ENCODE measurements at regions not wholly inside any gene's neighbourhood (a gene's known extent, or its start where the extent isn't known, plus 50 kb on each side); places are given as distances from the start of the nearest gene placed in this dataset.

DNA sequence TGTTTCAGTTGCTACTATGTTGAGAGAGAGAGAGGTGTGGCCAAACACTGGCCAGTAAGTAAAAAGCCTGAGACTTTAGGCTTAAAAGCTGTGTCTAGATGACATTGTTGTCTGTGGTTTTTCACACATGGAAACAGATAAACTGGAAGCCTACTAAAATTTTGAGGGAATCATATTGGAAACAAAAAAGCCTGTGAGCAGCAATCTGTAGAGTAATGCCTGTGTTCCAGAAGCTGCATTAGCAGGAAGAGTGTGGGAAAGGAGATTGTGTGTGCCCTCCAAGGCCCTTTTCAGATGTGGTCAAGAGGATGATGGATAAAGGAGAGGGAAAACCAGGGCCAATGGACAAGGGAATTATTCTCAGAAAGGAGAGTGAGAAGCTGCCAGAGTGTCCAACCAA lies 236.3 kb upstream of the SPRED2 start (continued):
- TF ChIP-seq BCL6B (tag by site-specific recombination; IDR thresholded peaks at IDR 0.05) (no peak), YY1 (tag by site-specific recombination; IDR thresholded peaks at IDR 0.05) (no peak), IKZF3 (tag by site-specific recombination; IDR thresholded peaks at IDR 0.05) (no peak), ZNF626 (tag by site-specific recombination; IDR thresholded peaks at IDR 0.05) (0 out of 2 replicates have a peak, but pooled peaks have one; percentile 41), KLF10 (tag by site-specific recombination; IDR thresholded peaks at IDR 0.05) (no peak), ZBTB48 (tag by site-specific recombination; IDR thresholded peaks at IDR 0.05) (no peak), MZF1 (tag by site-specific recombination; IDR thresholded peaks at IDR 0.05; ENCODE audit: borderline replicate concordance) (no peak), ZBTB1 (tag by site-specific recombination; IDR thresholded peaks at IDR 0.05) (no peak), ZNF610 (tag by site-specific recombination; IDR thresholded peaks at IDR 0.05; ENCODE audit: borderline replicate concordance) (0 out of 2 replicates have a peak, but pooled peaks have one; percentile 23), ZNF660 (tag by site-specific recombination; IDR thresholded peaks at IDR 0.05) (no peak), ZNF391 (tag by site-specific recombination; IDR thresholded peaks at IDR 0.05; ENCODE audit: borderline replicate concordance, low read depth) (no peak), ZNF16 (tag by site-specific recombination; IDR thresholded peaks at IDR 0.05; ENCODE audit: low read depth) (no peak), YY2 (tag by site-specific recombination; IDR thresholded peaks at IDR 0.05) (no peak), MYNN (tag by site-specific recombination; IDR thresholded peaks at IDR 0.05; ENCODE audit: borderline replicate concordance) (no peak)

DNA sequence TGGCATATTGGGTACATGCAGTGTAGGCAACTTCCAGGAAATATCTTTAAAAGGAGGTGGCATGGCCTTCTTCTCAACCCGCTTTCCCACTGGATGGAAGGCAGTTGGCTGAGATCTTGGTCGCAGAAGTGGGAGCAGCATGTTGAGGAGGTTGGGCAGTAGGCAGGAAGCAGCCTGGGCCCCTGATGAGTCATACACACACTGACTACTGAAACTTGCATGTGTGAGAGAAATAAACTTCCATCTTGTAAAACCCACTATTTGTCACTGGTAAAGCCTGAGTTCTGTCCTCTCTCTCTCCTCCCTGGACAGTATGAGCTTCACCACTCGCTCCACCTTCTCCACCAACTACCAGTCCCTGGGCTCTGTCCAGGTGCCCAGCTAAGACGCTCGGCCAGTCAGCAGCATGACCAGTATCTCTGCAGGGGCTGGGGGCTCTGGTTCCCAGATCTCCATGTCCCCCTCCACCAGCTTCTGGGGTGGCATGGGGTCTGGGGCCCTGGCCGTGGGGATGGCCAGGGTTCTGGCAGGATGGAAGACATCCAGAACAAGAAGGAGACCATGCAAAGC lies 233.8 kb upstream of the SPRED2 start:
- ChIA-PET CTCF (interaction anchor here (0.5 kb wide), 1 partner anchor 33 kb away, joined by 3 read pairs; no protein-coding TSS in a partner anchor), POLR2A (no interaction called here)

DNA sequence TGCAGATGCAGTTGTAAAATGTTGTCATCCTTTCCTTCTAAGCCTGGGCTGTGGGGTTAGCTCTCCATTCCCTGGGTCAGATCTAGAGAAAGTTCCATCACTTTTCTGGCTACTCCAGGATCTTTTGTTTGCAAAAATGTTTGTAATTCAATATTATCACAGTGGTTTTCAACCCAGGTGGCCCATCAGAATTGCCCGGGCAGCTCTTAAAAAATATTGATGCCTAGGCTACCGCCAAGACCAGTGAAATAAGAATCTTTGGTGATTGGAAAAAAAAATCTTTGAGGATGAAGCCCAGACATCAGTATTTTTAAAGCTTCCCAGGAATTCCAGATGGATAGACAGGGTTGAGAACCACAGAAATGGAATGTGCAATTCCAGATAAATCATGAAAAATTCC lies 232.5 kb upstream of the SPRED2 start:
- POLR2A ChIA-PET = no interaction called here
- CTCF ChIA-PET = interaction anchor here (0.6 to 1.7 kb wide), 4 partner anchors 11 to 801 kb away, joined by 3 to 4 read pairs (median 4); no protein-coding TSS in a partner anchor
- TF ChIP-seq ZNF600 (tag by site-specific recombination; IDR thresholded peaks at IDR 0.05) (no peak), ZNF768 (tag by site-specific recombination; IDR thresholded peaks at IDR 0.05) (no peak), ZNF292 (tag by site-specific recombination; IDR thresholded peaks at IDR 0.05; ENCODE audit: borderline replicate concordance, low read depth) (no peak), BCL6B (tag by site-specific recombination; IDR thresholded peaks at IDR 0.05) (no peak), ZNF596 (tag by site-specific recombination; IDR thresholded peaks at IDR 0.05) (no peak)

More for the DNA sequence above, 233.8 kb upstream of the SPRED2 start:
- no peak overlapping the region for H3K4me3 ChIP-seq (ENCODE audit: low read depth, low read length)
- H3K36me3 ChIP-seq (ENCODE audit: control insufficient read depth in 2 of 2, insufficient read depth in 1 of 2, low read length in 2 of 2) = no peaks in the 10 kb centered on the region
- H3K9me3 ChIP-seq (ENCODE audit: control insufficient read depth, insufficient read depth, low read depth, low read length) = peaks cover 8% of the 10 kb centered on the region
- peak; percentile 83 for TF ChIP-seq OSR2 (tag by site-specific recombination; IDR thresholded peaks at IDR 0.05)
- TF ChIP-seq ZNF596 (tag by site-specific recombination; IDR thresholded peaks at IDR 0.05) = no peak
- peak; percentile 42 for TF ChIP-seq ZFHX2 (tag by site-specific recombination; conservative IDR thresholded peaks at IDR 0.05)
- H3K27ac ChIP-seq (ENCODE audit: extremely low read depth, low read depth, low read length) = no peak overlapping the region
- peaks cover 9% of the 10 kb centered on the region for H3K4me1 ChIP-seq (ENCODE audit: control insufficient read depth, insufficient read depth, low read length)

More for the DNA sequence above, 232.5 kb upstream of the SPRED2 start:
- H3K27ac ChIP-seq (ENCODE audit: extremely low read depth, low read depth, low read length) = no peak overlapping the region
- H3K9me3 ChIP-seq (ENCODE audit: control insufficient read depth, insufficient read depth, low read depth, low read length) = peaks cover 8% of the 10 kb centered on the region
- H3K4me1 ChIP-seq (ENCODE audit: control insufficient read depth, insufficient read depth, low read length) = peaks cover 13% of the 10 kb centered on the region
- H3K4me3 ChIP-seq (ENCODE audit: low read depth, low read length) = no peak overlapping the region
- no peaks in the 10 kb centered on the region for H3K36me3 ChIP-seq (ENCODE audit: control insufficient read depth in 2 of 2, insufficient read depth in 1 of 2, low read length in 2 of 2)
